HG03159 (cell line): ENCODE measurements at regions not wholly inside any gene's neighbourhood (a gene's known extent, or its start where the extent isn't known, plus 50 kb on each side); places are given as distances from the start of the nearest gene placed in this dataset.
"Not testable (repeated sequence)": the region's sequence is repeated elsewhere in the genome, so short reads cannot be mapped to it uniquely, and the experiment has no call there.

Experiments used
- ATAC-seq: cut with Tn5 transposase; IDR thresholded peaks from one replicate; pipeline ENCODE4 v1.9.1; 2021; ENCODE audit warnings: mild to moderate bottlenecking, moderate library complexity; ENCODE audit not compliant: unreplicated experiment

- ATAC-seq = no peak
Measured at GRCh38 chr3:102896851-102897621, 462.2 kb downstream of the ZPLD1 start.

GRCh38 chr3:102904629-102905028, 469.8 kb downstream of the ZPLD1 start:
- ATAC-seq = no peak

DNA sequence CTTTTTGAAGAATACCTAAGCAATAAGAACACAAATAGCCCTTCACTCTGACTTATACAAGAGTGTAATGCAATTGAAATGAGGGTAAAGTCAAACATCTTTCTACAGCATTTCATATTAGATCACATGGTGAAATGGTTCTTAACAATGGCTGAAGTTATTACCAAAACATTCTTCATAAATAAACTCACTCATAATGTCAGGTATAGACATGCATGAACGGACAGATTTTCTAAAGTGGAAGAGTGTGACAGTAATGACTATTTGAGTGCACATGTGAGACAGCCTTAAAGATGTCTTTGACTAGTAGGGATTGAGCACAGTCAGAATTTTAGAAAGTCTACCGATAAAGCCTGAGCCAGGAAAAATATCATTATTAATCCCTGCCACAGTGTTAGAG, 471.0 kb downstream of the ZPLD1 start:
- ATAC-seq = no peak

DNA sequence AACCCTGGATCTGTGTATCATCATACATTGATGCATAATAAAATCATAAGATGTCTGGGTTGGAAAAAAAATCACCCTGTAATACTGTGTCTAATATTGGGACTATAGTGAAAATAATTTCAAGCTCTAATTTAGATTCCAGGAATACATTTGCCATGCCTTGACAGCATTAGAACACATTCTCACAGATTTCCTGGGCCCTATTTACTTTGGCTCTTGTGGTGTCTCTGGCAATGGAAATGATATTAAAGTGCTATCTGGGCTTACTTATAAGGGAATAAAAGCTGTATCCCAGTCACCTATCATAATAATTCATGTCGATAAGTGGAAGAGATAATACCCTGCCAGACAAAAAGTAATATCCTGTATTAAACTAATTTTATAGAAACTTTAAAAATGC, 472.0 kb downstream of the ZPLD1 start:
- no peak for ATAC-seq

DNA sequence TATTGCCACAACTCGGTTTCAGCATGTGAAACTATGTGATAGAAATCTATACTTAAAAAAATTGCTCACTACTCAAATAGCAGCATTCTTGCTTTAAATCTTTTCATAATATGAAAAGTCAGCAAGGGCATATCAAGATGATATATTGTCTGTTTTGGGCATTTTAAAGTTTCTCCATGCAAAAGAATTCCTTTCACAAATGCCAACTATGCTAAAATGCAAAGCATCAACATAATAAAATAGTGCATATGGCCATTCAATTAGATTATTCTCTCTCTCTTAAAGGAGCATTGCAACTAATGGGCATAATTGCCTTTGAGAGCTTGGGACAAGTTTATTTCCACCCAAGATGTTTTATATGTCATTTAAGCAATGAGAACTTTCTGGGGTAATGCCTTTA, 475.1 kb downstream of the ZPLD1 start:
- no peak for ATAC-seq

GRCh38 chr3:102916532-102916931, 481.7 kb downstream of the ZPLD1 start:
- ATAC-seq = no peak

- no peak for ATAC-seq
Measured at GRCh38 chr3:102926618-102927017, 491.8 kb downstream of the ZPLD1 start.

GRCh38 chr3:102933377-102933776, 498.6 kb downstream of the ZPLD1 start:
- ATAC-seq = no peak

- ATAC-seq = no peak
Measured at GRCh38 chr3:102936511-102937045, 501.8 kb downstream of the ZPLD1 start.

- ATAC-seq = no peak
Measured at GRCh38 chr3:102941786-102942185, 507.0 kb downstream of the ZPLD1 start.

- ATAC-seq = not testable (repeated sequence)
Measured at GRCh38 chr3:102946445-102946844, 511.6 kb downstream of the ZPLD1 start.

DNA sequence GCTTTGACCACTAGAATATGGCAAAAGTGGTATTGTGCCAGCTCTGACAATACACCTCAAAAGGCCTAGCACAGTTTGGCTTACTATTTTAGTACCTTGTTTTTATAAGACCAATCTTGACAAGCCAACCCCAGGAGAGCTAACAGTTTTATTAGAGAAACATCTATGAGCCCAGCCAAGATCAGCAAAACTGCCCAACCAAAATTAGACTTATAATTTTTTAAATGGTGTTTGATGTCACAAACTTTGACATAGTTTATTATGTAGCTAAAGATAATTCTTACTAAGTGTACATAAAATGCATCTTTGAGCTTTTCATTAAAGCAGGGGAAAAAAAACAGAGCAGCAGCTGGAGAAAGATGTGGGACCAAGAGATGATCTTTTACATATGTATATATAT, 537.5 kb downstream of the ZPLD1 start:
- no peak for ATAC-seq

DNA sequence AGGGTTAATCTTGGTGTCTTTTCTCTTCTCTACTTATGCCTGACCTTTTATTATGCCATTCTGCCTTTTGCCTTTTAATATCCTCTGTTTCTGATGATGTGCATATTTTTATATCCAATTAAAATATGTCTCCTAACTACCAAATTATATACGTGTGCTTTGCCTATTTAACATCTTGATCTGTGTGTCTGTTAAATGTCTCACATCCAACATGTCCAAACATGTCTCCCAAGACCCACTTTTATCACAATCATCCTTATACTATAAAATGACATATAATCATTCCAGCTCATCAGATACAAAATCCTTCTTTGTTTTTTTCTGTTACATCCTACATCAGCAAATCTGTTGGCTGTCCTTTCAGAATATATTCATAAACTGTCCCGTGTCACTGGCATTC, 539.5 kb downstream of the ZPLD1 start:
- no peak for ATAC-seq

DNA sequence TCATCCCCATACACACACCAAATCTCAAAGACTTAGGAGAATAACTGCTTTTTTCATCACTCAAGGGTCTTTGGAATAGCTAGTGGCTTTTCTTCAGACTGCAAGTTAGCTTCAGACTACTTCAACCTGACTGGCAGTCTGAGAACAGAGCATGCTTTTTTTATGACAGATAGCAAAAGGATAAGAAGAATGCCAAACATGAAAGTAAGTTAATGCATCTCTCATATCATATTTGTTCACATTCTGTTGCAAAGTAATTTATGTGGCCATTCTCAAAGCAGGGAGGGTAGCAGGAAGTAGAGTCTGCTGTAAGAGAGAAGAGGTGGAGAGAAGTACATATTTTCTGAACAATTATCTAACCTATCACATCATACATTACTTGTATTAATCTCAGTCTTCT, 544.4 kb downstream of the ZPLD1 start:
- no peak for ATAC-seq

GRCh38 chr3:102979682-102980354, 545.0 kb downstream of the ZPLD1 start:
- ATAC-seq = no peak

DNA sequence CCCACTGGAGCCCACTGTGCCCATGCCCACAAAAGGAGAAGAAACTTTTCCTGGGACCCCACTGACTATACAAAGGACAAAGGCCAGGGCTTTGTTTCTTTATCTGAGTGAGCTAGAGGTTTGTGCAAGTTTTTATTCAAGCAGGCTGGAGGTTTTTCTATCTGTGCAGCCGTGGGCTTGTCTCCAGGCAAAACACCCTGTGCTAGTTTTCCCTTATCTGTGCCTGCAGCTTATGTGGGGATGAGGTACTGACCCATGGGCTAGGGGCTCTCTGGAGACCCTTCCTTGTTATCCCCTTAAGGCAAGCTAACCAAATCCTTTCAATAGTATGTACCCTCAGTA, 545.5 kb downstream of the ZPLD1 start:
- ATAC-seq = no peak

GRCh38 chr3:103002425-103003176, 567.8 kb downstream of the ZPLD1 start:
- no peak for ATAC-seq

- ATAC-seq = no peak
Measured at GRCh38 chr3:103006526-103007183, 571.8 kb downstream of the ZPLD1 start.

DNA sequence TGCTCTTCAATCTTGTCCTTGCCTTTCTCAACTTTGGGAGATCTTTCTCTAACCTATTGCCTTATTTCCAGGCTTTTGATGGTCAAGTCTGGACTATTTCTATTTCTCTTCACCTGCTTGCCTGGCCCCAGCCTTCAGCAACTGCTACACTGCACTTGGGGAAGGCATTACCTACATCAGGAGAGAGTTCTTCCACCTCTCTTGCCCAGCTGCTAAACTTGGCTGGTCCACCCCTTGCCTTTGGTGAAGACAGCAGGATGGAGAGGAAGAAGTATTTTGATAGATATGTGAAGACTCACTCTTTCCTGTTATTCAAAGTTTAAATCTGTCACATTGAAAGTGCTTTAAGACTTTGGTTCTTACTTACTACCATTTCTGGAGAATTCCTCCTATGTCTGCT, 574.8 kb downstream of the ZPLD1 start:
- no peak for ATAC-seq

- no peak for ATAC-seq
Measured at GRCh38 chr3:103025880-103026279, 591.1 kb downstream of the ZPLD1 start.

- ATAC-seq = no peak
Measured at GRCh38 chr3:103033841-103034240, 599.0 kb downstream of the ZPLD1 start.
